GM06990 (cell line): ENCODE measurements at regions not wholly inside any gene's neighbourhood (a gene's known extent, or its start where the extent isn't known, plus 50 kb on each side); places are given as distances from the start of the nearest gene placed in this dataset.

Experiments
- DNase-seq: peaks from one replicate; pipeline ENCODE4 v3.0.0-alpha.2; 2011; ENCODE audit not compliant: insufficient read length; ENCODE audit errors: extremely low read depth
- H3K27me3 ChIP-seq: replicated peaks from 2 replicates; pipeline ENCODE4 v1.6.0; 2011; ENCODE audit warnings: low read length; ENCODE audit not compliant: control insufficient read depth, insufficient read depth
- H3K36me3 ChIP-seq: 2 replicates; pipeline ENCODE4 v1.5.1; 2011; ENCODE audit warnings: low read length; ENCODE audit not compliant: control insufficient read depth, insufficient read depth
- H3K4me3 ChIP-seq: replicated peaks from 2 replicates; pipeline ENCODE4 v1.5.1; 2011; ENCODE audit warnings: low read depth, mild to moderate bottlenecking, control low read depth, low read length
- TF ChIP-seq, protein P1 (sequence below): IDR thresholded peaks from 2 replicates; pipeline ENCODE4 v1.5.1; 2011; ENCODE audit warnings: low read length, control low read depth, mild to moderate bottlenecking, inconsistent platforms; ENCODE audit not compliant: insufficient read depth, poor library complexity, severe bottlenecking

DNA sequence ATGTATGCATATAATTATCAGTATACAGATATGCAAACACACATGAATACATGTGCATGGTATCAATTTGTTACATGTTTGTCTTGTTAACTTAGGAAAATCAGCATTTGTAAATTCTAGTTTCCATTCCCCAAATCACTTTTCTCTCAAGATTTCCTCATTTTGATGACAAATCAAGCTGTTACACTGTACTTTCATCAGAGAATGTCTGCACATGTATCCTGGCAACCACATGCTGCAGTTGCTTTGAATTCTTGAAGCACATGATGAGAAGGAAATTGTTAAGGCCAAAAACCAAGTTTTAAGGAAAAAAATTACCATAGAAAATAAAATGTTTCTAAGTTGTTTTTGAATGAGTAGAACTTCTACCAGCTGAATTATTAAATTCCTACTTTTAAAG, 1834.5 kb downstream of the EFNA5 start:
- Histone ChIP-seq H3K4me3 (no peak overlapping the region), H3K27me3 (no peaks in the 10 kb centered on the region), H3K36me3 (no peaks in the 10 kb centered on the region)
- no peak for DNase-seq
- TF ChIP-seq, protein P1, sequence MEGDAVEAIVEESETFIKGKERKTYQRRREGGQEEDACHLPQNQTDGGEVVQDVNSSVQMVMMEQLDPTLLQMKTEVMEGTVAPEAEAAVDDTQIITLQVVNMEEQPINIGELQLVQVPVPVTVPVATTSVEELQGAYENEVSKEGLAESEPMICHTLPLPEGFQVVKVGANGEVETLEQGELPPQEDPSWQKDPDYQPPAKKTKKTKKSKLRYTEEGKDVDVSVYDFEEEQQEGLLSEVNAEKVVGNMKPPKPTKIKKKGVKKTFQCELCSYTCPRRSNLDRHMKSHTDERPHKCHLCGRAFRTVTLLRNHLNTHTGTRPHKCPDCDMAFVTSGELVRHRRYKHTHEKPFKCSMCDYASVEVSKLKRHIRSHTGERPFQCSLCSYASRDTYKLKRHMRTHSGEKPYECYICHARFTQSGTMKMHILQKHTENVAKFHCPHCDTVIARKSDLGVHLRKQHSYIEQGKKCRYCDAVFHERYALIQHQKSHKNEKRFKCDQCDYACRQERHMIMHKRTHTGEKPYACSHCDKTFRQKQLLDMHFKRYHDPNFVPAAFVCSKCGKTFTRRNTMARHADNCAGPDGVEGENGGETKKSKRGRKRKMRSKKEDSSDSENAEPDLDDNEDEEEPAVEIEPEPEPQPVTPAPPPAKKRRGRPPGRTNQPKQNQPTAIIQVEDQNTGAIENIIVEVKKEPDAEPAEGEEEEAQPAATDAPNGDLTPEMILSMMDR: no peak

DNA sequence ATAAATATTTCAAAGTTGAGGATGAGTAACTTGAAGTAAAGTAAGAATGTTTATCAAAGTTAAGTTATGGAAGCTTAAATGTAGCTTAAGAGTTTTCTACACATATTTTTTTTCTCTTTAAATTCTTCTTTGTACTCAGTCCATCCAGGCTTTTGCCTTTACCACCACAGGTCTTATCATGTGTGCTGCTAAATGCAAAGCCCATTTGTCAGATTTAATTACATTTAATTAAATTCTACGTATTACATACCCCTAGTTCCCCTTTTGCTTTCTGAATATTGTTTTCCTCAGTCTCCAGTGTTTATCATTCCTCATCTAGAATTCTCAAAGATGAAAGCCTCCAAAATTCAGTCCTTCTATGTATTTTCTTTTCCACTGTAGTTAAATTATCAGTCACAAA, 1841.9 kb downstream of the EFNA5 start:
- Histone ChIP-seq H3K36me3 (no peaks in the 10 kb centered on the region), H3K27me3 (no peaks in the 10 kb centered on the region), H3K4me3 (no peak overlapping the region)
- DNase-seq: no peak
- TF ChIP-seq, protein P1: no peak

DNA sequence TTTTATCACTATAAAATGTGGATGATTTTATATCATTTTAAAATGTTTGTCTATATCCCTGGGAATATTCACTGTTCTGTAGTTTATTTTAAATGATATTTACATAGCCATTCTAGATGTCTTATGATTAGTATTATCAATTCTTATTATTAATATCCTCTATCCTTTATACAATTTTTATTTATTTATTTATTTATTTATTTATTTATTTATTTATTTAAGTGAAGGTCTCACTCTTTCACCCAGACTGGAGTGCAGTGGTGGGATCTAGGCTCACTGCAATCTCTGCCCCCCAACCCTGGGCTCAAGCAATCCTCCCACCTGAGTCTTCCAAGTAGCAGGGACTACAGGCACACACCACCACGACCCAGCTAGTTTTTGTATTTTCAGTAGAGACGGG, 1848.9 kb downstream of the EFNA5 start:
- TF ChIP-seq, protein P1: no peak
- DNase-seq: no peak
- Histone ChIP-seq H3K27me3 (no peaks in the 10 kb centered on the region), H3K4me3 (no peak overlapping the region), H3K36me3 (no peaks in the 10 kb centered on the region)

DNA sequence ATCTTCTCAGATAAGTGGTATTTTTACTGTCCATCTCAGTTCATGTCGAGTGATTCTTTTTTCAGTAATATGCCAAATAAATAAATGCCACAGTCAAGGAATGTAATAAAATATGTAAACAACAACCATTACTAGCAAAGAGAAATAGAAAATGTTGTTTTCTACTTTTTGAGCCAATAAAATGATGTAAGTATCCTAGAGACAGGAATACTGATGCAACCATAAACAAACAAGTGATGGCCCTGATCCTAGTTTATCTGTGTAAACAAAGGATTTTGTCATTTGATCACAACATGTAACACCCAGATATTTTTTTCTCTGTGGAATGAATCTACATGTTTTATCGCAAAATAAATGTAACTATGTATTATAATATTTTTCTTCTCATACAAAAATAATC, 1852.8 kb downstream of the EFNA5 start:
- no peaks in the 10 kb centered on the region for H3K36me3 ChIP-seq
- no peak overlapping the region for H3K4me3 ChIP-seq
- no peak for DNase-seq
- no peaks in the 10 kb centered on the region for H3K27me3 ChIP-seq
- TF ChIP-seq, protein P1: no peak

DNA sequence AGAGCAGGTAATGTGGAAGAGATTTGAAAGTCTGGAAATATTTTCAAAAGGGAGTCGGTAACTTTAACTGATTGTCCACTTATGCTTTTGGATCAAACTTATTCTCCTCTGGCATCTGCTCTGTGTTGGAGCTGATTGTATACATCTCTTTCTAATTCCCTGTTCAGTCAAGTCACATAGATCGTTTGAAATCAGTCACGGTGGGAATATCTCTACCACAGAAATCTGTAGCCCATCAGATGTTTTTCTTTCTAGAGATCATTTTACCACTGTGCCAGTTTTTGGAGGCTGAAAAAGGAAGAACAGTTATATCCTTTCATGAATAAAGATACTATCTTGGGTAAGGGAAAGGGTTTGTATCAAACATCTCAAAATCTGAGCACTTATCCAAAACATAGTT, 1853.3 kb downstream of the EFNA5 start:
- TF ChIP-seq, protein P1: no peak

DNA sequence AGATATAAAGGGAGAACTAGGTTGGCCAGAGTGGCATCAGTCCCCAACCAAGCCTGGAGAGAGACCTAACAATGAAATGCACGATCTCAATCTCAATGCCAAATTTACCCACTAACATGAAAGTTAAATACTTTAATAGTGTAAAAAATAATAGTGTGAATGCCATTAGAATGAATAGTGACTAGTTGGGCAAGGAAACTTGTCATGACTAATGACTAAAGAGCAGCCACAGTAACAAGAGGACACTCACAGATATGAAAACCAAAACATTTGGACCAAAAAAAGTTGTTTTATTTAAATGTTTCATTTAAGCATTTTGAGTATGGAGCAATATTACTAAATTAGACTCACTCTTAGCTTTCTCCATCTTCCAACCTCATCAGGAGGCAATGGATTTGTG, 1853.8 kb downstream of the EFNA5 start:
- DNase-seq: no peak
- TF ChIP-seq, protein P1: no peak
- H3K36me3 ChIP-seq: no peaks in the 10 kb centered on the region
- H3K4me3 ChIP-seq: no peak overlapping the region
- H3K27me3 ChIP-seq: no peaks in the 10 kb centered on the region

More for the DNA sequence above, 1853.3 kb downstream of the EFNA5 start:
- DNase-seq: no peak
- H3K4me3 ChIP-seq: no peak overlapping the region
- H3K36me3 ChIP-seq: no peaks in the 10 kb centered on the region
- H3K27me3 ChIP-seq: no peaks in the 10 kb centered on the region
